ENCODE measurements at regions not wholly inside any gene's neighbourhood (a gene's known extent, or its start where the extent isn't known, plus 50 kb on each side); places are given as distances from the start of the nearest gene placed in this dataset.

DNA sequence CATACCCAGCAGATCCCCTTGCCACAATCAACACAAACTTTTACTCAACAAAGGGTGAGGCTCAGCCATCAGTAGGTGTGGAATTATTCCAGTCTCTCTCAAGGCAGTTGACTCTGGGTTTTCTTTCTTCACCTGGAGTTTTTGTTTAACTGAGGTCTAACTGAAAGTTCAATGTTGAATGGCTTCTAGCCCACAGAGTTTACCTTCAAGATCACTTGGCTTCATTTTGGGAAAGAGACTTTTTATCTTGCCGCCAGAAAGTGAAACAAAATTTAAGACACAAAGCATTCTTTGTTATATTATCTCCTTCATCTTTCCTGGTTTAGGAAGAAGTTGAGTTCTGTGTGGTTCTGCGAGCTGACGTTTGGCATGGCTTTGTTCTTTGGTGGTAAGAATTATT, 83.8 kb upstream of the RASGEF1B start:
- no peaks in the 10 kb centered on the region for H3K27me3 ChIP-seq
- peaks cover 0 to 22% (median 3%) of the 10 kb centered on the region in 9 donors for H3K4me1 ChIP-seq
- ATAC-seq (no peak), DNase-seq (no peak)
- WGBS, 2 donors: 38 to 47% methylated on average over 3 of the region's 3 CpGs
- no peaks in the 10 kb centered on the region for H3K9me3 ChIP-seq
- H3K4me3 ChIP-seq: no peak overlapping the region
- H3K36me3 ChIP-seq: no peaks in the 10 kb centered on the region
- no peak for TF ChIP-seq CTCF (IDR thresholded peaks at IDR 0.05)
- no peak overlapping the region for H3K27ac ChIP-seq
- intact Hi-C loops (cut with DNase I): loop anchor here in 1 of 10 donors (10.0 kb wide), 1 partner anchor 81 kb away; the partner anchor contains the start of gene RASGEF1B

GRCh38 chr4:81552086-81552485, 80.4 kb upstream of the RASGEF1B start:
- intact Hi-C loops (cut with DNase I): loop anchor here in 1 of 10 donors (10.0 kb wide), 1 partner anchor 77 kb away; the partner anchor contains the start of gene RASGEF1B
- H3K4me3 ChIP-seq: no peak overlapping the region
- H3K27ac ChIP-seq: no peak overlapping the region
- TF ChIP-seq CTCF (IDR thresholded peaks at IDR 0.05): no peak
- ATAC-seq (no peak), DNase-seq (no peak)
- no peaks in the 10 kb centered on the region for H3K36me3 ChIP-seq
- WGBS, 2 donors: 59 to 77% methylated on average over 1 of the region's 1 CpG
- peaks cover 0 to 27% (median 3%) of the 10 kb centered on the region in 9 donors for H3K4me1 ChIP-seq
- H3K27me3 ChIP-seq: no peaks in the 10 kb centered on the region
- H3K9me3 ChIP-seq: no peaks in the 10 kb centered on the region

DNA sequence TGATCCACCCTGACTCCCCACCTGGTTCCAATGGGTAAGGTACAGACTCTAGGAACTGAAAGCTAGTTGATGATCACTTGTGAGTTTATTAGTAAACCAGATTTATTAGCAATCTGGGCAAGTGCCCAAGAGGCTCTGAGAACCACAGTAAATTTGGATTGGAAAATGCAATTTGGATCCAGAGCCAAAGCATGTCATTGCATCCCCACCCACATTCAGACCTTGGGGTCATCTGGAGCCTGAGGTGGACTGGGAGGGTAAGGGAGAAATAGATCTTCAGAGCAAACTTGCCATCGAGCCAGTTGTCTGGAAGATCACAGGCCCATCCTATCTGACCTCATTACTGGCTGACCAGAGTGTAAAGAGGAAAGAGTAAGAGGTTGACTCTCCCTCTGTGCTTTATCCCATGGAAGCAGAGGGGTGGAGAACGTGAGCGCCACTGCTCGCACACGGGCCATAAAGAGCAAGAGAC, 78.7 kb upstream of the RASGEF1B start:
- Histone ChIP-seq H3K4me3 (no peak overlapping the region), H3K36me3 (no peaks in the 10 kb centered on the region), H3K4me1 (peaks cover 0 to 27% (median 3%) of the 10 kb centered on the region in 9 donors), H3K27ac (peak overlapping the region in 3 of 10 donors; percentile 10 to 41 (median 11)), H3K27me3 (no peaks in the 10 kb centered on the region), H3K9me3 (no peaks in the 10 kb centered on the region)
- DNase-seq (no peak), ATAC-seq (peak in 7 of 8 donors; percentile 33 to 80 (median 51))
- WGBS, 2 donors: 63 to 66% methylated on average over 5 of the region's 5 CpGs
- intact Hi-C loops (cut with DNase I): loop anchor here in 1 of 10 donors (10.0 kb wide), 1 partner anchor 76 kb away; the partner anchor contains the start of gene RASGEF1B
- no peak for TF ChIP-seq CTCF (IDR thresholded peaks at IDR 0.05)

- peak in 5 of 8 donors; percentile 29 to 57 (median 37) for ATAC-seq
- WGBS, 2 donors: 63 to 64% methylated on average over 7 of the region's 7 CpGs
- H3K4me3 ChIP-seq: no peak overlapping the region
- intact Hi-C loops (cut with DNase I): loop anchor here in 1 of 10 donors (10.0 kb wide), 1 partner anchor 75 kb away; the partner anchor contains the start of gene RASGEF1B
- no peaks in the 10 kb centered on the region for H3K9me3 ChIP-seq
- no peak for TF ChIP-seq CTCF (IDR thresholded peaks at IDR 0.05)
- H3K27ac ChIP-seq: peak overlapping the region in 3 of 10 donors; percentile 10 to 41 (median 11)
- H3K4me1 ChIP-seq: peaks cover 0 to 27% (median 3%) of the 10 kb centered on the region in 9 donors
- no peaks in the 10 kb centered on the region for H3K36me3 ChIP-seq
- H3K27me3 ChIP-seq: no peaks in the 10 kb centered on the region
- no peak for DNase-seq
These were observed 78.3 kb upstream of the RASGEF1B start for GRCh38 chr4:81549984-81550383.

Measured in heart right ventricle (tissue), 16 donors.